HG03103 (cell line): ENCODE measurements at regions not wholly inside any gene's neighbourhood (a gene's known extent, or its start where the extent isn't known, plus 50 kb on each side); places are given as distances from the start of the nearest gene placed in this dataset.
A peak's percentile ranks its signal among the peaks of the same experiment; 100 is the strongest.

Source experiments
- ATAC-seq: cut with Tn5 transposase; IDR thresholded peaks from one replicate; pipeline ENCODE4 v1.9.1; 2021; ENCODE audit warnings: low read depth; ENCODE audit not compliant: unreplicated experiment

DNA sequence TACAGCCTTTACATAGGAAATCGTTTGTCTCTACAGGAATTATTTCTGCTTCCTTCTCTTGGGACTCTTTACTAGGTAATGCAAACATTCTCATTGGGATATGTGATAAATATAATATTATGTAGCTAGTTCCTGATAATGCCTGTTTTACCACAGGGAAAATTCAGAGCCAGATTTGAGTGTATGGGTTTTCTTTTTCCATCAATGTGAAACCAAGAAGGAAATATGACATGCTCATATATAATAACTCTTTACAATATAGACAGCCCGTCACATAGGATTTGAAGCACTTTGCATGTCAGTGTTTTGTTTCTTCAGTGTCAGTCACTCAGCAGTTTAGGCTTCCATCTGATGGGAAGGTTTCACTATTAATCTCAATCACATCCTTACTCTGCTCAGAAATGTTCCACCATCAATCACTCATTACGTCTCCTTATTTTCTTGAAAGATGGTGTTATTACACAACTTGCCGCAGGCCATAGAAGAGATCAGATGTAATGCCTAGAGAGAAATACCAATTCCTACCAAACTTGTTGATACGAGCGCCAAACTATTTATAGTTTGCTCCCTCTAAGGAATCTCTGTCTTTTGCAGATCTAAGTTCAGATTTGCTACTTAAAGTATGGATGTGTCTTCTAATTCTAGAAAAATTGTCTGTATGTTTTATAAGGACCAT is 314.8 kb downstream of the DIPK2A start:
- no peak for ATAC-seq

DNA sequence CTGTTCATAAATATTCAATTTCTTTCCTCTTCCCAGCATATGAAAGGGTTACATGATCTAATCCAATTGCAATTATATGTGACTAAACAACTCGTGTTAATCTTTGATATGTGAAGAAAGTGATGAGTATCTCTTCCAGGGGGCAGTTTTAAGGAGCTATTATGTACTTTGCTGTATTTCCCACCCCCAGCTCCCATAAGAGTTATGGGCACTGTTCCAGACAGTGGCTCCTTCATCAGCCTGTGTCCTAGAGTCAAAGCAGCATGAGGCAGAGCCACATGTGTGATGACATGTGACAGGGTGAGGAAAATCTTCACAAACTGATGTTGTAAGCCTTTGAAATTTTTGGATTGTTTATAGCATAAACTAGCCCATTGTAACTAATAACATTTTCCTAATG is 315.4 kb downstream of the DIPK2A start:
- no peak for ATAC-seq

DNA sequence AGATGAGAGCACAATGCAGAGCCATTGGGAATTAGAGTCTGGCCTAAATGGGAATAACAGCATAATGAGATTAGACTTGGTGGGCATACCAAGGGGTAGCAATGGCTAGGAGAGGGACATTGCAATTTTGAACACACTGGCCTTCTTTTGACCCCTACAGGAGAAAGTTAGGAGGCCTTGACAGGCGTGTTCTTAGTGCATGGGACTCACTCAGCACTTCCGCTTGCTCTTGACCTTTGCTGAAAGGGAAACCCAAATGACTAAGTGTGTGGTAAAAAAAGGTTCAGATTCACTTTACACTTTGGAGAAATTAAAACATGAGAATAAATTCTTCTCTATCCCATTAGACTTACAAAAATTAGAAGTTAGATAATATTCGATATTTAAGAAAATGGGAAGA is 317.4 kb downstream of the DIPK2A start:
- ATAC-seq, result no peak

DNA sequence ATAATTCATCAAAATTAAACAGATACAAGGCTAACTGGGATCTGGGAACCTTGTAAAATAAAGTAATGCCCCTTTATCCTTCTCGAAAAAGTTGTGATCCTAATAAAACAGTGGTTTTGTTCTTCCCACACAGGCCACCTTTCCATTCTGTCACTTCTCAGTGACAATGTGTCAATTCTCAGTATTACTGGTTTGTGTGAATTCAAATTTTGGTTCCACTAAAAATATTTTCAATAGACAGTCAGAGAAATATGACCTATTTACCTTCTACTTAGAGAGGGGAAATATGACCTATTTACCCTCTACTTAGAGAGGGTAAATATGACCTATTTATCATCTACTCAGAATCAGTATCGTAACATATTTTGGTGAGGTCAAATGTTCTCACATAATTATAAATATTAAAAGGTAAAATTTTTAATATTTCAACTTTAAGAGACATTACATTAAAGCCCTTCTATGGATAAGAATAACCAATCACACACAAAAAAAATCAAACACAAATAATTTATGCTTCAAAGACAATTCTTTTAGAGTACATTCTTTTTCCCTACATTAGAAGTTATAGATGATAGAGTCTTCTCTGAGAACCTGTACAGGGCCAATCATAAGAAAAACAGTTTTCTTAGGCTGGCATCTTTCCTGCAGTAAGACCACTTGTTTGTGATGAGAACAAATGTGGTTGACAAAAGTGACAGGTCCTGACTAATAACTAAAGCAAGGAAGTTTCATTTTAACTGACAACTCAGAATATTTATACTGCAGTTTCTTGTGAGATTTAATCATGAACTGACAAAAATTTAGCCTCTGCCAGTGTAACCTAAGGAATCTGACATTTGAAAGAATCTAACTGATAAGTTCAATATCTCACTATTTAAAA is 323.3 kb downstream of the DIPK2A start:
- ATAC-seq, result peak; percentile 86

DNA sequence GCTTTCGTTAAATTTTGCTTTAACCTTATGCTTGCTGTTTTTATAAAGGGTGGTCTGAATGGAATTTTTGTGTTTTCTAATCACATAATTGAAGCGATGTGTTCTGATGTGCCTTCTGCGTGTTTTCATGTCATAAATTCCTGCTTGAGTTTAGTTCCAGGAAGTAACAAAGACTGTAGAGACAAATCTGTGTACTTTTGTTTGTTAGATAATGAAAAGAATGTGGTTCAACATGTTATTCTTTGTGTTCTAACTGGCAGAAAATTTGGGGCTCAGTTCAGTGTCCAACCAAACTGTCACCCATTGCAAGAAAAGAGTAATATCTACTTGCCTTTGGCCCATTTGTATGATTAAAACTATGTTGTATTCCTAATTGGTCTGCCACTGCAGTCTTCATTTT is 324.0 kb downstream of the DIPK2A start:
- ATAC-seq, result no peak

DNA sequence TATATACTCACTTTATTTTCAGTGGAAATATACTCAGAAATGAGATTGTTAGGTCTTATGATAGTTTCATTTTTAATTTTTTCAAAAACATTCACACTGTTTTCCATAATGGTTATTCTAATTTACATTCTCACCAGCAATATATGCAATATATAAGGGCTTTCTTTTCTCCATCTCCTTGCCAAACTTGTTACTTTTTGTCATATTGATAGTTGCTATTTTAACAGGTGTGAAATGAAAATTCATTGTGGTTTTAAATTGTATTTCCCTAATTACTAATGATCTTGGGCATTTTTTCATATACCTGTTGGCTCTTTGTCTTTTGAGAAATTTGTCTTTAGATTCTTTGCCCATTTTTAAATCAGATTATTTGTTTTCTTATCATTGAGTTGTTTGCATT is 325.2 kb downstream of the DIPK2A start:
- no peak for ATAC-seq

DNA sequence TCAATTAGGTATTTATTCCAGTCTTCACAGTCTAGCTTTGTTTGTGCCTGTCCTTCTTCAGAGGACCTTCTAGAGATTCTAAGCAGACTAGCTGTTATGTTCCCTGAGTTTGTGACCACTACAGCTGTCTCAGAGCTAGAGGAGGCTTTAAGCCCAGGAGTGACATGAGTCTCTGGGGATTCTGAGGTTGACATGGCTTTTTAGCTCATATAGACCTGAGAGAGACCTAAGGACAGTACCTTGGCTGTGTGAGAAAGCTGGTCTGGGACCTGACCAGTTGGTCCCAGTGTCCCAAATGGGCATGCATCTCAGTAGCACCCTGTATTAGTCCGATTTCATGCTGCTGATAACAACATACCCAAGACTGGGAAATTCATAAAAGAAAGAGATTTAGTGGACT is 330.2 kb downstream of the DIPK2A start:
- no peak for ATAC-seq

- no peak for ATAC-seq
Observed at GRCh38 chr3:144307951-144308350, 336.3 kb downstream of the DIPK2A start.

- ATAC-seq, result no peak
Observed at GRCh38 chr3:144308396-144308795, 336.8 kb downstream of the DIPK2A start.

DNA sequence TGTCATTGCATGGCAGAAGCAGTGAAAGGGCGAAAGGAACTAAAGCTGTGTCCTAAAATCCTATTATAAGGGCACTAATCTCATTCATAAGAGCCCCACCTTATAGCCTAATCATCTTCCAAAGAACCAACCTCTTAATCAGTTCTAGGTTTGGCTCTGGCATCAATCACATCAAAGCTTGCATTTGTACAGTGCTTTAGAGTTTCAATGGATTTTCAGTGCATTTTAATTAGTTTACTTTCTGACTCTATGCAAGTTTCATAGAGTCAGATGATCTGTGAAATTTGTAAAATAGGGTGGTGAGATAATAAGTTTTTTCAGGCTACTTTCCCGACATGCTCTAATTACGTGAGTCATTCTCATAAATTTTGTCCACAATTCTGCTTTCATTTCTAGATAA is 341.1 kb downstream of the DIPK2A start:
- ATAC-seq, result no peak

GRCh38 chr3:144314946-144315345 is 343.3 kb downstream of the DIPK2A start:
- no peak for ATAC-seq

- no peak for ATAC-seq
Observed at GRCh38 chr3:144317961-144318360, 346.3 kb downstream of the DIPK2A start.

DNA sequence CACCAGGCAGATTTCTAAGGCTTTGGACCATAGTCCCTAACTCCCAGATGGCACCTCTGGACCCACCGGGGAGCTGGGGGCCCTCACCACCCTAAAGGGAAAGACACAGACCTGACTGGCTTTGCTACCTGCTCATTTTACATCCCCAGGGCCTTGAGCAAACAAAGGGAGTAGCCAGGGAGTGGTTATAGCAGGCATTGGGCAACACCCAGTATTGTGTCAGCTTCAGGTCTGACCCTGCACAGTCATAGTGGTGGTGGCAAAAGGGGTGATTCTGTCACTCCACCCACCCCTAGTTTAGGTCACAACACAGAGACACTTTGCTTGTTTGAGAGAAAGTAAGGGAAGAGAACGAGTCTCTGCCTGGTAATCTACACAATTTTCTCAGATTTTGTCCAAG is 352.5 kb downstream of the DIPK2A start:
- no peak for ATAC-seq

DNA sequence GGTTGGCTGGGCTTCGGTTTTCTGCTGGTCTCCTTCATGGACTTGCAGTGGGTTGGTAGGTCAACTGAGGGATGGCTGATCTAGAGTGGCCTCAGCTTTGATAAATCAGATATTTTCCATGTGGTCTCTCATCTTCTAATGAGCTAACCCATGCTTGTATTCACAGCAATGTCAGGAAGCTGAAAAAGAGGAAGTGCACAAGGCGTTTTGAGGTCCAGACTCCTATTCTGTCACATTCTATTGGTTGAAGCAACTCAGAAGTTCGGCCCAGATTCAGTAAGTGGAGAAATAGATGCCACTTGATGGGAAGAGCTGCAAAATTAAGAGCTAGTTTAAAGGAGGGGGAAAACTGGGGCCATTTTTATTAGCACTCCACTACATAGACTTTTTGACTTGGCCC is 361.2 kb downstream of the DIPK2A start:
- ATAC-seq, result no peak

- ATAC-seq, result no peak
Observed at GRCh38 chr3:144341471-144341870, 369.8 kb downstream of the DIPK2A start.

DNA sequence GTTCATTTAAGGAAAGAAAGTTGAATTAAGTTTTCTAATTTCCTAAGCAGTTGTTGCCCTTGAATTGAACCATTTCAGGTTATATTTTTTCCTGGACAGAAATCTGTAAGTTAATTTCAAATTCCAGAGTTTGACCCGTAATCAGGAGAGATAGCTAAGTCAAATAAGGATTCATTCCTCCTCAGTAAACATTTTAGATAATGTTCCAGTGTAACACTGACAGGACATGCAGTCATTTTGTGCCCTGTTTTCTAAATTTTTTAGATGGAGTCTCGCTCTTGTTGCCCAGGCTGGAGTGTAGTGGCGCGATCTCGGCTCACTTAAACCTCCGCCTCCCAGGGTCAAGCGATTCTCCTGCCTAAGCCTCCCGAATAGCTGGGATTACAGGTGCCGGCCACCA is 371.7 kb downstream of the DIPK2A start:
- no peak for ATAC-seq

DNA sequence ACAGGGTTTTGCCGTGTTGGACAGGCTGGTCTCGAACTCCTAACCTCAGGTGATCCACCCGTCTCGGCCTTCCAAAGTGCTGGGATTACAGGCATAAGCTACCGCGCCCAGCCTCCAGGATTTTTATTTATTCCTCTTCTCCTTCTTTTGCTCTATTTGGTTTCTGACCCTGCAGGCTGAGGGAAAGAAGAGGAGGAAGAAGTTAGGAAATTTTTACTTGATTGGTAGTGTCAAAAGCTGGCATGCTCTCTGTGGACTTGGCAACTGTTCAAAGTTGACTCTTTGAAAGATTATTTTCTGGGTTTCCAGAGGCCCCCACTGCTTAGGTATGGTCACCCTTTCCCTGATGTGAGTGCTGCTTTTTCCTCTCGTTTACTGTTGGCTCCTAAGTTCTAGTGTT is 372.2 kb downstream of the DIPK2A start:
- no peak for ATAC-seq

DNA sequence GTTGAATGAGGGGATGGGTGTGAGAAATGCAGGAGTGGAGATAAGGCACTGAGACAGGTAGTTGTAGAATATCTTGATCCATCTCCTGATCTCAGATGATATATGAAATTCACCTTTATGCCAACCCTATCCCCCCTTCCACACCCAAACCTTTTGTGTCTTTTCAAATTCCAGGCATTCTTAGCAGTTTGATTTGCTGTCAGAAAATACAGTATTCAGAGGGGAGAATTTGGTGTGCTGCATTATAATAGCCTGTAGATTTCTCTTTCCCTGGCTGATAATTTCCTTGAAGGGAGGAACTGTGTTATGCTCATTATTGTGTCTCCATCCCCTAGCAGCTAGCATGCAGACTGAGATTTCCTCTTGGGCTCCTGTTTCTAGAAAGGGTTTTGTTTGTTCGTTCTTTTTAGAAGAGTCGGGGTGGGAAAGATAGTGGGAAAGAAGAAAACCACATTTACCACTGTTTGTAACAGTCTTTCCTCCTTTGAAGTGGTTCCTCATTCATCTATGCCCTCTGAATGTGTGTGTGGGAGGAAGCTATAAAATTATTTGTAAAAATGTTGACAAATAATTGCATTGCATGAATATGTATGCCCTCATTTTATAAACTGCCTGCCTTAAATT is 373.4 kb downstream of the DIPK2A start:
- no peak for ATAC-seq

GRCh38 chr3:144350125-144350524 is 378.5 kb downstream of the DIPK2A start:
- ATAC-seq, result no peak

DNA sequence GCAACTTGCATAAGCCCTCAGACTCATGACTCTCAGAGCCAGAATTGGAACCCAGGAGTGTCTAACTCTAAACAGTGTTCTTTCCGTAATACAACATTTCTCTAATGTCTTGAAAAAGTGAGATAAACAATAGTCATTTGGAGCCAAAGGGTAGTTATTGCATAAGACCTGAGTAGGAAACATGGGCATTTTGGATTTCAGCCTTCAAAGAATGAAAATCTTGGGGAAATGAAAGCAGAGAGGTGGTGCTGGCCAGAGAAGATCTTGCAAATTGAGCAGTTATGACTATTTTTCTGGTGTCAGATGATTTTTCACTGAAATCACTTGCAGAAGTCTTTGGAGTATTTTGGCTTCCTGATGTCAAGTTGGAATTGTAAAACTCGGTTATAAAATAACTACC is 379.4 kb downstream of the DIPK2A start:
- no peak for ATAC-seq

DNA sequence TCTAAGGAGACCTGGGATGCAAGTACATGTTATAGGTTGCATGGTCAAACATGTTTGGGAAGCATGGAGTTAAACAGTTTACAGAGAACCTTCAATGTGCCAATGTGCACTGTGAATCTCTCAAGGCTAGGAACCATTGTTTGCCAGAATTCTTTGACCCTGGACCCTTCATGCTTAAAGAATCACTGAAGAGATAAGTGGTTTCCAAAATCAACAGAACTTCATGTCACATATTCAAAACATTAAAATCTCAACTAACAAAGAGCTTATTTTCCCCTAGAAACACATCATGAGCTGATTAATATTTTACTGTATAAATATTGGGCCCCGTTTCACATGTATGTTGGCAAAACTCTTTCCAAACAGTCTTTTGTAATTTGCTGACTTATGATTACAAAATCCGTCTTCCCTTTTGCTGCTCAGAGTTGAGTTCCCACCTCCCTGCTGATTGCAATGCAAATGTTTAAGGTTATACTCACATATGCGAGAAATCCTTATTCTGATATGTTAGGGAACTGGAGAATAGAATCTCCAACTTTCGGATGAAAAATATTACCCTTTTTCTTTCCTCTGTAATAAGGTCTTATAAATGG is 380.2 kb downstream of the DIPK2A start:
- no peak for ATAC-seq
